ENCODE measurements at regions not wholly inside any gene's neighbourhood (a gene's known extent, or its start where the extent isn't known, plus 50 kb on each side); places are given as distances from the start of the nearest gene placed in this dataset.

DNA sequence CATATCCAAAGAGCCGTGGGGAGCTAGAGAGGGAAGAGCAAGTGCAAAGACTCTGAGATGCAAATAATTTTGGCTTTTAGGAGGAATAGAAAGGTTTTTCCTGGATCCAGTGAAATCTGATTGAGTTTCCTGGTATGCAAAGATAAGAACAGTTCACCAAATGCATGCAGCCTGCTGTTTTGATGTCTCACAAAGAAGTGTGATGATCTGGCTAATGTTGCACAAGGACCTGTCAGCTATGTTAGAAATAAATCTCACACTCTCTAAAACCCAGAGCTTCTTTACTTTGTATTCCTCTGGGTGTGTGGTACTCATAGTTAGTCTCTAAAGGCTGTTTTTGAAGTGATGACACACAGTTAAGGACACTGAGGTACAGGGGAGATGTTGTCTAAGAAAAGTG is 321.4 kb downstream of the AACS start:
- TF ChIP-seq CTCF (IDR thresholded peaks at IDR 0.05 in 2 of 3, conservative IDR thresholded peaks at IDR 0.05 in 1 of 3; ENCODE audit: control insufficient read depth in 2 of 3, extremely low read depth in 1 of 3, insufficient read depth in 1 of 3, low read depth in 3 of 3, low read length in 3 of 3) (no peak), USF1 (IDR thresholded peaks at IDR 0.05; ENCODE audit: borderline replicate concordance, extremely low read length, insufficient read depth, low read depth, low read length) (no peak), FOS (IDR thresholded peaks at IDR 0.05; ENCODE audit: borderline replicate concordance, extremely low read depth, insufficient read length) (no peak), RAD21 (IDR thresholded peaks at IDR 0.05; ENCODE audit: insufficient read depth, low read depth, low read length) (no peak), TCF7 (IDR thresholded peaks at IDR 0.05; ENCODE audit: borderline replicate concordance) (no peak), USF2 (IDR thresholded peaks at IDR 0.05; ENCODE audit: borderline replicate concordance, low read depth, low read length) (no peak), MXI1 (IDR thresholded peaks at IDR 0.05; ENCODE audit: low read depth, low read length) (no peak)
